H1 (cell line): ENCODE measurements at regions not wholly inside any gene's neighbourhood (a gene's known extent, or its start where the extent isn't known, plus 50 kb on each side); places are given as distances from the start of the nearest gene placed in this dataset.

ENCODE experiments used
- BRCA1 ChIP-seq: IDR thresholded peaks from 2 replicates; pipeline ENCODE4 v1.6.1; 2012; ENCODE audit warnings: low read depth, low read length, improper control_type of control experiment
- CTBP2 ChIP-seq: IDR thresholded peaks from 2 replicates; pipeline ENCODE4 v1.7.0; 2011; ENCODE audit warnings: borderline replicate concordance, mild to moderate bottlenecking, moderate library complexity, mixed read lengths, low read length; ENCODE audit not compliant: insufficient read depth, insufficient read length
- SIN3A ChIP-seq, 2 experiments: IDR thresholded peaks in 1 of 2; conservative IDR thresholded peaks in 1 of 2; 2 replicates each; pipeline ENCODE4 v1.6.1; 2011 to 2012; ENCODE audit warnings: low read length in 2 of 2, improper control_type of control experiment in 1 of 2, low read depth in 1 of 2, mild to moderate bottlenecking in 1 of 2

- TF ChIP-seq CTBP2 (no peak), BRCA1 (no peak), SIN3A (conservative IDR thresholded peaks at IDR 0.05 in 1 of 2, IDR thresholded peaks at IDR 0.05 in 1 of 2; ENCODE audit: low read depth in 1 of 2, low read length in 2 of 2) (no peak)
Measured at GRCh38 chr9:13013991-13014883, 239.4 kb downstream of the LURAP1L start (continued).
